PC-9 (cell line): ENCODE measurements at regions not wholly inside any gene's neighbourhood (a gene's known extent, or its start where the extent isn't known, plus 50 kb on each side); places are given as distances from the start of the nearest gene placed in this dataset.
"Not testable (repeated sequence)": the region's sequence is repeated elsewhere in the genome, so short reads cannot be mapped to it uniquely, and the experiment has no call there.

Experiments
- EZH2 ChIP-seq: fragments of 200-600 bp; sonication (generic); IDR thresholded peaks from 2 replicates; pipeline ENCODE4 v1.8.0; 2017; ENCODE audit warnings: antibody characterized with exemption, low read depth
- TF ChIP-seq, protein P1 (sequence below): fragments of 200-600 bp; sonication (generic); conservative IDR thresholded peaks from 2 replicates; pipeline ENCODE4 v1.6.1; 2017; ENCODE audit warnings: mixed run types, antibody characterized with exemption, mild to moderate bottlenecking, moderate library complexity

DNA sequence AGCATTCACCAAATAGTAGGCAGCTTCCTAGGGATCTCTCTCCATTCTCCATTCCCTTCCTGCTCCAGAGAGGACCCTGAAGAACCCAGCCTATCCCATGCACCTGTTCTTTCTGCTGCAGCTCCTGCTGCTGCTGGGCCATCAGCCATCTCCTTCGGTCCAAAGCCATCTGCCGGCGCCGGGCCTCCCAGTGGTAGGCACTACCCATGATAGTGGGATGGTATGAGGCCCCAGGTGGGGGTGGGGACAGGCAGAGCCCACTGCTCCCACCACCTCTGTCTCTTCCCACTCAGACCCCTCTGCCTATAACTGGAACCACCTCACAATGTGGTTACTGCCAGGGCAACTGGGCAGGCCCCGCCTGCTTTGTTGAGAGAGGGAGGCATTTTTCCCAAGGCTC, 69.3 kb upstream of the RNU2-1 start:
- TF ChIP-seq, protein P1, sequence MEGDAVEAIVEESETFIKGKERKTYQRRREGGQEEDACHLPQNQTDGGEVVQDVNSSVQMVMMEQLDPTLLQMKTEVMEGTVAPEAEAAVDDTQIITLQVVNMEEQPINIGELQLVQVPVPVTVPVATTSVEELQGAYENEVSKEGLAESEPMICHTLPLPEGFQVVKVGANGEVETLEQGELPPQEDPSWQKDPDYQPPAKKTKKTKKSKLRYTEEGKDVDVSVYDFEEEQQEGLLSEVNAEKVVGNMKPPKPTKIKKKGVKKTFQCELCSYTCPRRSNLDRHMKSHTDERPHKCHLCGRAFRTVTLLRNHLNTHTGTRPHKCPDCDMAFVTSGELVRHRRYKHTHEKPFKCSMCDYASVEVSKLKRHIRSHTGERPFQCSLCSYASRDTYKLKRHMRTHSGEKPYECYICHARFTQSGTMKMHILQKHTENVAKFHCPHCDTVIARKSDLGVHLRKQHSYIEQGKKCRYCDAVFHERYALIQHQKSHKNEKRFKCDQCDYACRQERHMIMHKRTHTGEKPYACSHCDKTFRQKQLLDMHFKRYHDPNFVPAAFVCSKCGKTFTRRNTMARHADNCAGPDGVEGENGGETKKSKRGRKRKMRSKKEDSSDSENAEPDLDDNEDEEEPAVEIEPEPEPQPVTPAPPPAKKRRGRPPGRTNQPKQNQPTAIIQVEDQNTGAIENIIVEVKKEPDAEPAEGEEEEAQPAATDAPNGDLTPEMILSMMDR, result not testable (repeated sequence)
- not testable (repeated sequence) for TF ChIP-seq EZH2
